Left colon (tissue), 2 donors: ENCODE measurements at regions not wholly inside any gene's neighbourhood (a gene's known extent, or its start where the extent isn't known, plus 50 kb on each side); places are given as distances from the start of the nearest gene placed in this dataset.
"Not testable (repeated sequence)": the region's sequence is repeated elsewhere in the genome, so short reads cannot be mapped to it uniquely, and the experiment has no call there.

Experiments used
- ATAC-seq: fragments of 200-7000 bp; cut with Tn5 transposase; one replicate; pipeline ENCODE4 v1.9.1; 2020; ENCODE audit warnings: mild to moderate bottlenecking, moderate library complexity
- DNase-seq, 2 donors: peaks; one replicate each; pipeline ENCODE4 v3.0.0-alpha.2; 2020
- intact Hi-C, 2 donors: fragments of 100-400 bp; cut with DNase I in 1 of 2; cut with micrococcal nuclease in 1 of 2; formaldehyde crosslinking; loops; one replicate each; pipeline versions ENCODE4 v1.11.2 to v1.14.0; 2022; cut with DNase I, micrococcal nuclease
- donor health status: DM: no; HTN: no; CAD: no.
- donor health status: DM: yes; HTN: yes; CAD: no.

DNA sequence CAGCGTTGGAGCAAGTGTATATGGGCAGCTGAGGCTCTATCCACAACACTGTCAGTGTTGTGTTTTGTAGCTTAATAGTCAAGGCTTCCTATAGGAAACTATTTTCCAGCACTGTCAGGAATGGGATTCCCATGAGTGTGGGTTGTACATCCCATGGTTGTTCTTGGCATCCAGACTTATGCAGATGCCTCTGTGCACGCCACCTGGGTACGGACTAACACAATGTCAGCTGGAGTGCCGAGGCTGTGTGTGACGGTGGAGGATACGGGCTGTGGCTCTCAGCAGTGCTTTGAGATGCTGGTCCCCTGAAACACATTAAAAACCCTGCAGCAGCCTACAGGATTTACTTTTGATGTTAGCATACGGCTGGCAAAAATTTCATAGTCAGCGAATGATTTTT is 350.0 kb downstream of the ACTR3B start:
- intact Hi-C loops: no loop called here
- ATAC-seq: no peak

DNA sequence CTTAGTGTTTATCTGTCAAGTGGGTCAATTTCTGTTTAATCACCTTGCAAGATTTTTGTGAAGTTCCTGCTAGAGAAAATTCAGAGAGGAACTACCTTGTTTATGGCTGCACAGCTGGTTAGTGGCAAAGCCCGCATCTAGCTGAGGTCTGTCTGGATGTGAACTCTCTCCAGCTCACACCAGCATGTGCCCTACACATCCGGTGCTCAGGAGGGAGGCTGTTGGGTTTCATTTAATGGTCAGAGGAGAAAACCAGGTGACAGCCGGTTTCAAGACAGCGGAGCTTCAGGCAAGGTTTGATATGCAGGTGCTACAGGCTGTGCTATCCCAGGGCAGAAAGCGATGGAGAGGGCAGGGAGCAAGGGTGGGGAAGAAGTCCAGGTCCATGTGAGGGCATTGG is 351.1 kb downstream of the ACTR3B start:
- intact Hi-C loops: no loop called here
- ATAC-seq (no peak), DNase-seq (no peak)

More for the DNA sequence above, 350.0 kb downstream of the ACTR3B start:
- no peak for DNase-seq

DNA sequence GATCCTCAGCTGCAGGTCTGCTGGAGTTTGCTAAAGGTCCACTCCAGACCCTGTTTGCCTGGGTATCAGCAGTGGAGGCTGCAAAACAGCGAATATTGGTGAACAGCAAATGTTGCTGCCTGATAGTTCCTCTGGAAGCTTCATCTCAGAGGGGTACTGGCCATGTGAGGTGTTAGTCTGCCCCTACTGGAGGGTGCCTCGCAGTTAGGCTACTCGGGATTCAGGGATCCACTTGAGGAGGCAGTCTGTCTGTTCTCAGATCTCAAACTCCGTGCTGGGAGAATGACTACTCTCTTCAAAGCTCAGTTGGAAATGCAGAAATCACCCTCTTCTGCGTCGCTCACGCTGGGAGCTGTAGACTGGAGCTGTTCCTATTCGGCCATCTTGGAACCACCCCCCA is 362.7 kb downstream of the ACTR3B start:
- ATAC-seq, intact Hi-C loops, DNase-seq: not testable (repeated sequence)

DNA sequence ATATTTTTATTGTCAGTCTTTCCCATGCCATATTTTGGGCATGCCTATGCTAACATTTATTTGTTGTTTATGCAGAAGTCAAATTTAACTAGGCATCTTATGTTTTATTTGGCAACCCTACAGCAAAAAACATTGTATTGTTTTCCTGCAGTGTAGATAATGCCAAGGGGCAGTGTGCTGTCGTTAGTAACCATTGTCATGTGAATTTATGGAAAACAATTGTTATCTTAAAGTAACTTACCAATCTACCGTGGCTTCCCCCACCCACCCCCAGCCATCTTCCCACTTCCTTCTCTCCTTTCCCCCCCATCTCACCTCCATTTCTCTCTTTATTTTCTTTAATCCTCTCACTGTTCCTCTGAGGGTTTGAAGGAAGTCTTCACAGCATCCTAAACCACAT is 370.5 kb downstream of the ACTR3B start:
- intact Hi-C loops: no loop called here
- no peak for ATAC-seq

DNA sequence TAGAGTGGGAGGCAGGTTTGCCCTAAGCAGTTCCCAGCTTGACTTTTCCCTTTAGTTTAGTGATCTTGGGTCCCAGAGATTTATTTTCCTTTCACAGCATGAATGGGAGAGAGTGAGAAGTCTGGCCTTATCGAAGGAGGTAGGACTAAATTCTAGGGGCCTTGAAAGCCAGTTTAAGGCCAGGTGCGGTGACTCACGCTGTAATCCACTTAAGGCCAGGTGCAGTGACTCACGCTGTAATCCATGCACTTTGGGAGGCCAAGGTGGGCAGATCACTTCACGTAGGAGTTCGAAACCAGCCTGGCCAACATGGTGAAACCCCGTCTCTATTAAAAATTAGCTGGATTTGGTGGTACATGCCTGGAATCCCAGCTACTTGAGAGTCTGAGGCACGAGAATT is 392.2 kb downstream of the ACTR3B start:
- intact Hi-C loops: no loop called here
- ATAC-seq: no peak

More for the DNA sequence above, 370.5 kb downstream of the ACTR3B start:
- no peak for DNase-seq

DNA sequence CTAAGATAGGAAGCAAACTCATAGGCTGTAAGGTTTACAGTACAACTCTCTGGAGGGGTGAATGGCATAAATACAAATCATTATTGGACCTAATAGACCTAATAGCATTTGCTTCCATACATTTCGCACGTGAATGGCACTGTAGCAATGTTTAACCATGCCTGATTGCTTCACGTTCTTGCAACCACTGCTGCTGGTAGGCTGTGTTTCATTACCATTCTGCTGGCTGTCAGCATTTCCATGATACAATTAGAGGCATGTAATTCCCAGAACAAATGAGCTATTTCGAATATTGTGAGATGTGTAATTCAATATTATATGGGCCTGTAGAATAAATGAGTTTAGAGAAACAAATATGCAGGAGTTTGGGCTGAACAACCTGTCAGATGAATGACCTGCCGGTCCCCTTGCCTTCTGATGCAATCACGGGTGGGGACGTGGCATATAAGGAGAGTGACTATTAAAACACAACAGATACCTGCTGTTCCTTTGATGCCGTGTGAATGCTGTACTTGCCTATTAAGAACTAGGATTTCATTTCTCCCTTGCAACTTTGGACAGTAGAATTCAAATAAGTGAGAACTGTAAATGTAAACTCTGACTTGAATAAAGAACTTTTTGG is 393.4 kb downstream of the ACTR3B start:
- DNase-seq: no peak

More for the DNA sequence above, 392.2 kb downstream of the ACTR3B start:
- DNase-seq: no peak

DNA sequence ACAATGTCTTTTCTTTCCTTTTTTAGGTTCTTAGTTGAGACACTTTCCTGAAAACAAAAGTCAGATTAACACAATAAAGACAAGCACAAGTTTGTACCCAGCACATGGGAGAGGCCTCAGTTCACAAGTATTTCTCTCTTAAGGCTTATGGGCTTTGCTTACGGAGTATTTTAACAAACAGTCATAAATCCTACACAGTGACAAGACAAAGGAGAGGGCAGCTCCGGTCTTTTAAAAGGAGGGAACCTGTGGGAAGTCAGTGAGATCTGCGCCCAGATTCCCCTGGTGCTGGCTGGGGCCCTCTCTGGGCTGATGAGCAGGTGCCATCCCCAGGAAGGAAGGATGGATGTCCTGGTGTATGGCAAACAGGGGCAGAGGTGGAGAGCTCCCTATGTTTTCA is 398.6 kb downstream of the ACTR3B start:
- intact Hi-C loops: no loop called here
- ATAC-seq (no peak), DNase-seq (no peak)

More for the DNA sequence above, 393.4 kb downstream of the ACTR3B start:
- intact Hi-C loops: no loop called here
- no peak for ATAC-seq

DNA sequence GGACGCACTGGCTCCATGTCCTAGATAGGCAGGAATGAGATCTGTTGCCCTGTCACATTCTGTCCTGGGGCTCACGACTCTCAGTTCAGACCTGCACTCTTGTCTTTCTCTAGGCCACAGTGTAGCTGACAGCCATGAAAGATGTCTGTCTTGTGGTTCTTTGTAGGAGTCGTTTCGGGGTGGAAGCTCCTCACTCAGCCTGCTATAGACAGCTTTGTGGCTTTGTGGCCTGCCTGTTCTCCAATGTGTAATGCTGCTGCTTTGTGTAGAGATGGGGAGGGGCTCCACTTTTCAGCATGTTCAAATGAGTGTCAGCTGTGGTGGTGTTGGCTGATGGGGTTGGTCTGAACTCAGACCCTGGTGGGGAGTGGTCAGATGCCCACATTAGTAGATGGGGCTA is 410.7 kb downstream of the ACTR3B start:
- no peak for DNase-seq
- intact Hi-C loops: no loop called here
- ATAC-seq: no peak

DNA sequence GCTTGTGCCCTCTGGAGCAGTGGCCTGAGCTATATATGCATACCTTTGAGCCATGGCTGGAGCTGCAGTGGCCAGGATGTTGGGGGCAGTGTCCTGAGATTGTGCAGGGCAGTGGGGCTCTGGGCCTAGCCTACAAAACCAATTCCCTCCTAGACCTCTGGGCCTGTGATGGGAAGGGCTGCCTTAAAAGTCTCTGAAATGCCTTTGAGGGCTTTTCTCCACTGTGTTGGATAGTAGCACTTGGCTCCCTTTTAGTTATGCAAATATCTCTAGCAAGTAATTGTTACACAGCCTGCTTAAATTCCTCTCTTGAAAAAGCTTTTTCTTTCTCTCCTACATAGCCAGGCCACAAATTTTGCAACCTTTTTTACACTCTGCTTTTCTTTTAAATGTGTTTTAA is 426.4 kb downstream of the ACTR3B start:
- DNase-seq: no peak

DNA sequence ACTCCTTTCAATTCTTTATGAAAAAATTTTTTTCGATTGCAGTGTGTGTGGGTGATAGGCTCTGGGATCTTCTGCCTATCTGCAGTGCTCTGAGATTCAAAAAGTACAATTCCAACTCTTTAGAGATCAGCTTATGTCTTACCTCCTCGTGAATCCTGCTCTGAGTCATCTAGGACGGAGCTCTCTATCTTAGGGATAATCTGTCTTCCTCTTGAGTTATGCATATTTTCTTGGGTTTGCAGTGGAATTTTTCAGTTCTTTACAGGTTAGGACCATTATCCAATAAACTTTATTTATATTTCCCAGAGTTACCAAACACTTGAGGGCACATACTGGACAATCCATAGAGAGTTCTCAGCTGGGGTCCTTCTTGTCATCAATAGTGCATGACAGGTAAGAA is 428.6 kb downstream of the ACTR3B start:
- DNase-seq (no peak), ATAC-seq (no peak)
- intact Hi-C loops: no loop called here

More for the DNA sequence above, 426.4 kb downstream of the ACTR3B start:
- ATAC-seq: no peak
- intact Hi-C loops: no loop called here

DNA sequence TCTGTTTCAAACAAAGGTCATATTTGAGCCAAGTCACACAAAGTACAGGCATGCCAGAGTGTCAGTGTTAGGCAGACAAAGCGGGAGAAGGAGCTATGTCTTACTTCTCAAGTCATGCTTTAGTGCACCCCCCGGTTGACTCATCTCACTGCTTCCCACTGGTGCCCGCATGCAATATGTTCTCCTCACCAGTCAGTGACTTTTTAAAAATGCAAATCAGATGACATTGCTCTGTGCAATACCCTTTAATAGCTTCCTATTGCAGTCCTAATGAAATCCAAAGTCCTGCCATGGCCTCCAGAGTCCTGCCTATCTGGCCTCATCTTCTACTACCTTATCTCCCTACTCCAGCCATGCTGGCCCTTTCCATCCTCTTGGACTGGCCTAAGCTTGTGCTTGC is 429.1 kb downstream of the ACTR3B start:
- DNase-seq (no peak), ATAC-seq (no peak)
- intact Hi-C loops: no loop called here

DNA sequence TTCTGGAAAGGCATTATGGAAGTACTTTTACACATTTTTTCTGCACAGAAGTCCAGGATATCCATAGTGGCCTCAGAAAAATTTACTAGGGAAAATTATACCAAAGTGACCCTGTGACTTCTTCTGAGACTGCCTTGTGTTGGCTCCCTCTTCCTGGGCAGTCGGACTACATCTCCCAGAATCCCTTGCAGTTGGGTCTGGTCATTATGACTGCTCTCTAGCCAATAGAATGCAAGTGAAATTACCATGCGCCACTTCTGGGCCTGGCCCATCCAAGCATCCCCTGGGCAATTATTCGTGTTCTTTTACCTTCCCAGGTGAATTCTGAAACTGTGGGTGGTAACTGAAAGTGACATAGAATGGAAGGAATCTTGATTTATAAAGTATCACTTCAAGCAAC is 430.9 kb downstream of the ACTR3B start:
- no peak for DNase-seq
- ATAC-seq: no peak
- intact Hi-C loops: no loop called here

DNA sequence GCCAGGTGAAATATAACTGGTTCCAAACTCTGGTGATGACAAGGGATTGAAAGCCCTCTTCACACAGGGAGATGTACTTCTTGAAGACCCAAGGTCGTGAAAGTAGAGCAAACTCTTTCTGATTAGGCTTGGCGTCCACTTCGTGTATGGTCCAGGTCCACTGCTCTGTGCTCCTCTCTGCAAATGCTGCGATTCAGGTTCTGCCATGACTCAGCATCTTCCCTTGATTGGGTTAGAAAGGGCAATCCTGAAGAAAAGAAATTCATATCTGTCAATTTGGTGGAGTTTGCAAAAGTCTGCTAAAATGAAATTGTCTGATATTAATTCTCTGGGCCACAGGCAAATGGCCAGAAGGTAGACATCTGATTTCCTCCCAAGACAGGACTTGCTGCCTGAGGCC is 431.4 kb downstream of the ACTR3B start:
- no peak for DNase-seq
- no peak for ATAC-seq
- intact Hi-C loops: no loop called here

DNA sequence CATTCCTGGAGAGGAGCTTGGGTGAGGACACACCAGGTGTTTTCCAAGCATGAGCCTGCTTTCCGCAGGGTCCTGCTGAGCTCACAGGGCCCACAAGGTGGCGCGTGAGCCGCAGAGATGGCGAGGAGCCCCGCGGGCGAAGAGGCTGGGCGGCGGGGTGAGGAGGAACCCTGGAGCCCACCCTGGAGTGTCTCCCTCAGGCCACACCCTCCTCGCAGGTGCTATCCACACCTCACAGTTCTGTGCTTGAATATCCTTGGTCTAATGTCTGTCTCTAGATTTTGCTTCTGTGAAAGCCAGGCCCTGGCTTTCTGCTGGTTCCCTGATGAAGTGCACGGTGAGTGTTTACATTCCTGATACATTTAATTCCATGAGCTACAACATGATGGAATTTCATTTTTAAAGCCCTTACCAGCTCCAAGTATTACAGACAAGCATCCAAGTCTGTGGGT is 433.6 kb downstream of the ACTR3B start:
- intact Hi-C loops: no loop called here
- ATAC-seq: no peak
- DNase-seq: peak in 1 of 2 donors; percentile 11

DNA sequence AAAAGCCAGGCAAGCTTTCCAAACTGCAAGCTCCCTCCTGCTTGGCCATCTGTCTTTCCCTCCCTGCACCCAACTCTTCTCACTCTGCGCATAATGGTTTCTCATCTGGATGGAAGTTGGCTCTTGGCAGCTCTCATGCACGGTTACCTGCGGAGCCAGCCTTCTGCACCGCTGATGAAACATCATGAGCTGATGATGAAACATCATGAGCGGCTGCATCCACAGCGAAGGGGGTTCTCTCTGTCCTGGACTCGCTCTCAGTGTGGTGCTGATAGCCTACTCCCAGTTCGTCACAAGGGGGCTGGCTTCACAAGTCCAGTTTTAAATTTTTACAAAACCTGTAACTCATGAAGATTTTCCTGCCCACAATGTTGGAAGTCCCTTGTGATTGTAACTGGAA is 457.5 kb downstream of the ACTR3B start:
- no peak for DNase-seq
- no peak for ATAC-seq
- intact Hi-C loops: no loop called here

DNA sequence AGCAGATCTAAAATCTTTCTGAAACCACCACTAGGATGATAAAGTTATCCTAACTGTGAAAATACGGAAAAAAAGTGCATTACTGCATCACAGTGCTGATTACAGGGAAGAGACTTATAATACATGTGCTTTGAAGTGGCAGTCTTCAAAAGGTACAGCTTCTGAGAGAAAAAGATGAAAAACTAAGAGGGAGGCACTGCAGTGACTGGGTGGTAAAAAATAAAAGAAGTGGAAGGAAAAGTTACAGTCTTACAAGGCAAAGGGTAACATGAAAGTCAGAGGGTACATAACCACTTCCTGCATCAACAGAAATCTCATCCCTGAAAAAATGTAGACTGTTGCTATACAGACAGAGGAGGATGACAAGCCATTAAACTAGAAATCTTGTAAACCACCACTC is 465.3 kb downstream of the ACTR3B start:
- no peak for ATAC-seq
- intact Hi-C loops: no loop called here
- DNase-seq: no peak

DNA sequence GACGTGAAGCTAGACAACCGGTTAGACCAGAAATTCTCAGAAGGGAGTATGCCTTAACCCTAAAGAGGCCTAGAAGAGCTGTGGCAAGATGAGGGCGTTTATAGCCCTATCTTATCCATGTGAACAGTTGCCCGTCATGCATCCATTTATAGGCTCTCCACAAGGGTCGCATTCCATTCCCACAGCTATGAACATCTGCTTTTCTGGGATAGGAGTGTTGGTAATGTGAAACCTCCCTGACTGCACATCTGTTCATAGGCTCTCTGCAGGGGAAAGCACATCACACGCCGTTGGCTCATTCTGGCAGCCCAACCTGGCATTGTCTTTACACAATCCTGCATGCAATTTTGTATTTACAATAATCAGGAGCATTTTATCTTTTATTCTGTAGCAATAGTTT is 485.6 kb downstream of the ACTR3B start:
- not testable (repeated sequence) for ATAC-seq

DNA sequence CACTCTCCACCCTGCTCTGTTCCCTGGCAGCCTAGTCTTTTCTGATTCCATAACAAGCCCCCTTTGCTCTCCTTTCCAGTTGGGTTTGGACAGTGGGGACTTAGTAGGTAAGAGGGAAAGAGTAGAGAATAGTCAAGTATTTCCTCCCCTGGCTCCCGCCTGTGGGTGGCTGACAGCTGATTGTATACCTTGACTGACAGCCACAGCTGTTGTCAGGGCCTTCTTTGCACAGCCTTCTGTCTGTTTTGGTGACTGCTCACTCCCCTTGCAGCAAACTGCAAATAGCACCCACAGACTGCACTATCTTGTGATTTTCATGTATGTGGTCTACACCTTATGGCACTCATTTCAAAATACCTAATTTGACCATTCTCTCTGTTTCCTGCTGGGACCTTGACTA is 486.3 kb downstream of the ACTR3B start:
- intact Hi-C loops: no loop called here
- ATAC-seq (no peak), DNase-seq (no peak)

More for the DNA sequence above, 485.6 kb downstream of the ACTR3B start:
- intact Hi-C loops, DNase-seq: not testable (repeated sequence)

DNA sequence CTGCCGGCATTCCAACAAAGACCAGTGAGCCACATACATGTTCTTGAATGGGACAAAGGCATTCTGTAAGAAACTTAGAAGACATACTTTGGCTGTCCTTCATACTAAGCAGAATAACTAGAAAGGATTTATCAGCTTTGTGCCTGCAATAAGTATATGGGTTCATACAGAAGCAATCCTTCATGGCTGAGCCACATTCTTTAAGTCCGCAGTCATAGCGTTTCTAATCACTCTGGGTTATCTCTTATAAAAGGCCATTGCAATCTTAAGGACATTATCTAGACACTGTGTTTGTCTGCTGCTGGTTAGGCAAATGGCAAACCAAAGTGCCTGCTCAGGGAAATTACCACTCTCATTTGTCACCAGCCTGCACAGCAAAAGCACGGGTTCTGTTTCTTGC is 488.4 kb downstream of the ACTR3B start:
- ATAC-seq (no peak), DNase-seq (no peak)
- intact Hi-C loops: no loop called here

DNA sequence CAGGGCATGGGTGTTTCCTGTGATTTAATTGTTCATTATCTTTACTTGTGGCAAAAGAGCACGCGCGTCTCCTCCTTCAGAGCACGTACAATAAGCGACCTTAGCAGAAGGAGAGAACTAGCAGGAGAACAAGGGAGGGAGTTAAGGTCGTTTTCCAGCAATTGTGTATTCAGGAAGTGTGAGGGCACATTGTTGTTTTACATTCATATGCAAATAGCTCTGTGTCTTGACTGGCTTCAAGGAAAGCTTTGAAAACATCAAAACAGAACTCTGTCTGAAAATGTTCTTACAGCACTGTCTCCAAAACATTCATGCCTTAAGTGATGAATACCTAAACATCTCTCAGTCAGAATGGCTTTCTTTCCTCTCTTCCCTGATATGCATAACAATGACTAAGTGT is 499.1 kb downstream of the ACTR3B start:
- DNase-seq: no peak
- intact Hi-C loops: no loop called here
- no peak for ATAC-seq

DNA sequence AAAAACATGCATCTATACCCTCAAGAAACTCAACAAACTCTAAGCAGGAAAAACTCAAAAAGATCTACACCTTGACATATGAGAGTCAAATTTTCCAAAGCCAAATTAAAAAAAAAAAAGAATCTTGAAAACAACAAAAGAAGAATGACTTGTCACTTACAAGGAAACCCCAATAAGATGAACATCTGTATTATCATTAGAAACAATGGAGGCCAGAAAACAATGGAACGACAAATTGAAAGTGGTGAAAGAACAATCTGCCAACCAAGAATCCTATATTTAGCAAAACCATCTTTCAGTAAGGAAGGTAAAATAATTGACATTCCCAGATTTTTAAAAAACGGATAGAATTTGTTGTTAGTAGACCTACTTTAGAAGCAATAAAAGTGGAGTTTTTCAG is 516.8 kb downstream of the ACTR3B start:
- no peak for ATAC-seq
- intact Hi-C loops: no loop called here

More for the DNA sequence above, 516.8 kb downstream of the ACTR3B start:
- DNase-seq: no peak
